Heart left ventricle (tissue), 13 donors: ENCODE measurements at regions not wholly inside any gene's neighbourhood (a gene's known extent, or its start where the extent isn't known, plus 50 kb on each side); places are given as distances from the start of the nearest gene placed in this dataset.

Experiments used
- CTCF ChIP-seq, 12 donors: fragments of 200-600 bp; sonication (generic) in 4 of 12; IDR thresholded peaks; one replicate each; pipeline versions ENCODE4 v1.5.0 to v1.8.0; 2018 to 2022; ENCODE audit warnings: antibody characterized with exemption in 12 of 12, mild to moderate bottlenecking in 5 of 12
- POLR2A ChIP-seq, 2 donors: fragments of 450-650 bp; IDR thresholded peaks; one replicate each; pipeline ENCODE4 v1.6.1; 2017; ENCODE audit warnings: antibody characterized with exemption in 2 of 2, mild to moderate bottlenecking in 2 of 2, moderate library complexity in 2 of 2
- donor health status: ischemic (EF 13 %, LVEDD 7.1; RV severe dilation, severe dysfunction).
- donor health status: DM: no; HTN: yes; CAD: no.
- donor health status: DM: no; HTN: no; CAD: no.
- donor health status: ischemic (EF 25% LVEDD 6.9; RV normal size, moderate dysfunction).
- donor health status: ischemic (EF 25% LVEDD 5.7; RV mildly dilated, moderate dysfunction).
- donor health status: ischemic (EF 35%, LVEDD 5.7; RV mildly dilated, moderate dysfunction).
- donor health status: nonischemic (EF 11% LVEDD 7.7; RV severe dilation, severe dysfunction).
- donor health status: DM: yes; HTN: yes; CAD: no.
- donor health status: PGD.
- donor health status: ischemic (EF 29% LVEDD 5.4; RV normal size, mild dysfunction).
- donor health status: nonischemic (EF 23%, LVEDD 6.1; RV moderate dilation, normal function).

GRCh38 chr1:177448652-177449357 is 278.0 kb downstream of the BRINP2 start:
- TF ChIP-seq POLR2A (IDR thresholded peaks at IDR 0.05) (no peak), CTCF (IDR thresholded peaks at IDR 0.05) (no peak)
